ENCODE measurements at regions not wholly inside any gene's neighbourhood (a gene's known extent, or its start where the extent isn't known, plus 50 kb on each side); places are given as distances from the start of the nearest gene placed in this dataset.
"Not testable (repeated sequence)": the region's sequence is repeated elsewhere in the genome, so short reads cannot be mapped to it uniquely, and the experiment has no call there.

DNA sequence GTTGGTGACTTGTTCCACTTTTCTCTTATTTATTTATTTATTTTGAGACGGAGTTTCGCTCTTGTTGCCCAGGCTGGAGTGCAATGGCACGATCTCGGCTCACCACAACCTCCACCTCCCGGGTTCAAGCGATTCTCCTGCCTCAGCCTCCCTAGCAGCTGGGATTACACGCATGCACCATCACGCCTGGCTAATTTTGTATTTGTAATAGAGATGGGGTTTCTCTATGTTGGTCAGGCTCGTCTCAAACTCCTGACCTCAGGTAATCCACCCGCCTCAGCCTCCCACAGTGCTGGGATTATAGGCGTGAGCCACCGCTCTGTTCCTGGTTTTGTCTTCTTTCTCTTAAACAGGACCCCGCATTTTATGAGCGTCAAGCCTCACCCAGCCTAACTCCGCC lies 57.3 kb upstream of the METTL9 start:
- not testable (repeated sequence) for TF ChIP-seq TAF1 (IDR thresholded peaks at IDR 0.05; ENCODE audit: borderline replicate concordance, low read depth, low read length); POLR2A (IDR thresholded peaks at IDR 0.05; ENCODE audit: low read depth, low read length); POLR2AphosphoS5 (IDR thresholded peaks at IDR 0.05; ENCODE audit: low read depth, low read length)

Data from GM12892 (cell line).